ENCODE measurements at regions not wholly inside any gene's neighbourhood (a gene's known extent, or its start where the extent isn't known, plus 50 kb on each side); places are given as distances from the start of the nearest gene placed in this dataset.
"Not testable (repeated sequence)": the region's sequence is repeated elsewhere in the genome, so short reads cannot be mapped to it uniquely, and the experiment has no call there.

- Histone ChIP-seq H3K9me2 (ENCODE audit: insufficient read depth, low read length) (no peaks in the 10 kb centered on the region), H3K9me3 (ENCODE audit: low read length) (no peaks in the 10 kb centered on the region), H4K20me1 (ENCODE audit: insufficient read depth, low read length) (no peaks in the 10 kb centered on the region), H3K4me1 (ENCODE audit: insufficient read depth, low read length, poor library complexity, severe bottlenecking) (no peaks in the 10 kb centered on the region), H2AFZ (ENCODE audit: low read length) (no peak overlapping the region), H3K4me3 (ENCODE audit: low read depth, low read length, poor library complexity, severe bottlenecking) (no peak overlapping the region), H3K36me3 (ENCODE audit: insufficient read depth, low read length) (no peaks in the 10 kb centered on the region), H3K27ac (ENCODE audit: low read depth, low read length, poor library complexity, severe bottlenecking) (no peak overlapping the region), H3K79me2 (ENCODE audit: insufficient read depth, low read depth, low read length) (no peaks in the 10 kb centered on the region), H3K4me2 (ENCODE audit: low read length) (no peak overlapping the region)
- POLR2A ChIA-PET: no interaction called here
- TF ChIP-seq, protein P1, sequence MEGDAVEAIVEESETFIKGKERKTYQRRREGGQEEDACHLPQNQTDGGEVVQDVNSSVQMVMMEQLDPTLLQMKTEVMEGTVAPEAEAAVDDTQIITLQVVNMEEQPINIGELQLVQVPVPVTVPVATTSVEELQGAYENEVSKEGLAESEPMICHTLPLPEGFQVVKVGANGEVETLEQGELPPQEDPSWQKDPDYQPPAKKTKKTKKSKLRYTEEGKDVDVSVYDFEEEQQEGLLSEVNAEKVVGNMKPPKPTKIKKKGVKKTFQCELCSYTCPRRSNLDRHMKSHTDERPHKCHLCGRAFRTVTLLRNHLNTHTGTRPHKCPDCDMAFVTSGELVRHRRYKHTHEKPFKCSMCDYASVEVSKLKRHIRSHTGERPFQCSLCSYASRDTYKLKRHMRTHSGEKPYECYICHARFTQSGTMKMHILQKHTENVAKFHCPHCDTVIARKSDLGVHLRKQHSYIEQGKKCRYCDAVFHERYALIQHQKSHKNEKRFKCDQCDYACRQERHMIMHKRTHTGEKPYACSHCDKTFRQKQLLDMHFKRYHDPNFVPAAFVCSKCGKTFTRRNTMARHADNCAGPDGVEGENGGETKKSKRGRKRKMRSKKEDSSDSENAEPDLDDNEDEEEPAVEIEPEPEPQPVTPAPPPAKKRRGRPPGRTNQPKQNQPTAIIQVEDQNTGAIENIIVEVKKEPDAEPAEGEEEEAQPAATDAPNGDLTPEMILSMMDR (conservative IDR thresholded peaks at IDR 0.05; ENCODE audit: low read length): 0 out of 2 replicates have a peak, but pooled peaks have one; percentile 27
- no peak for TF ChIP-seq EZH2phosphoT487 (IDR thresholded peaks at IDR 0.05; ENCODE audit: borderline replicate concordance, low read depth, low read length)
- no TSS peak for BruUV-seq (replicated peaks)
- DNase-seq (ENCODE audit: low spot score): peak; percentile 0
- intact Hi-C loops (cut with micrococcal nuclease; ENCODE audit: unreplicated experiment): loop anchor here (10.0 kb wide), 2 partner anchors 250 to 390 kb away; no protein-coding TSS in a partner anchor
- CTCF ChIA-PET (ENCODE audit: unreplicated experiment): interaction anchor here (0.5 kb wide), 1 partner anchor 245 kb away, joined by 4 read pairs; no protein-coding TSS in a partner anchor
These were observed 699.1 kb downstream of the FAM181B start for GRCh38 chr11:82034527-82034926.

GRCh38 chr11:82027335-82027734, 706.3 kb downstream of the FAM181B start:
- H3K36me3 ChIP-seq (ENCODE audit: insufficient read depth, low read length); H3K4me2 ChIP-seq (ENCODE audit: low read length); H3K4me3 ChIP-seq (ENCODE audit: low read depth, low read length, poor library complexity, severe bottlenecking); H4K20me1 ChIP-seq (ENCODE audit: insufficient read depth, low read length); intact Hi-C loops (cut with micrococcal nuclease; ENCODE audit: unreplicated experiment); H3K27ac ChIP-seq (ENCODE audit: low read depth, low read length, poor library complexity, severe bottlenecking); H3K79me2 ChIP-seq (ENCODE audit: insufficient read depth, low read depth, low read length); CTCF ChIA-PET (ENCODE audit: unreplicated experiment); BruUV-seq (replicated peaks); H3K9me2 ChIP-seq (ENCODE audit: insufficient read depth, low read length); H2AFZ ChIP-seq (ENCODE audit: low read length); H3K4me1 ChIP-seq (ENCODE audit: insufficient read depth, low read length, poor library complexity, severe bottlenecking); POLR2A ChIA-PET; DNase-seq (ENCODE audit: low spot score); H3K9me3 ChIP-seq (ENCODE audit: low read length): not testable (repeated sequence)

GRCh38 chr11:82024760-82025159, 708.9 kb downstream of the FAM181B start:
- Histone ChIP-seq H2AFZ (ENCODE audit: low read length) (no peak overlapping the region), H3K4me1 (ENCODE audit: insufficient read depth, low read length, poor library complexity, severe bottlenecking) (no peaks in the 10 kb centered on the region), H3K9me3 (ENCODE audit: low read length) (no peaks in the 10 kb centered on the region), H3K4me2 (ENCODE audit: low read length) (no peak overlapping the region), H3K4me3 (ENCODE audit: low read depth, low read length, poor library complexity, severe bottlenecking) (no peak overlapping the region), H3K27ac (ENCODE audit: low read depth, low read length, poor library complexity, severe bottlenecking) (no peak overlapping the region), H3K9me2 (ENCODE audit: insufficient read depth, low read length) (no peaks in the 10 kb centered on the region), H3K79me2 (ENCODE audit: insufficient read depth, low read depth, low read length) (no peaks in the 10 kb centered on the region), H3K36me3 (ENCODE audit: insufficient read depth, low read length) (no peaks in the 10 kb centered on the region), H4K20me1 (ENCODE audit: insufficient read depth, low read length) (no peaks in the 10 kb centered on the region)
- ChIA-PET CTCF (ENCODE audit: unreplicated experiment) (no interaction called here), POLR2A (no interaction called here)
- TF ChIP-seq, protein P1 (conservative IDR thresholded peaks at IDR 0.05; ENCODE audit: low read length): no peak
- TF ChIP-seq EZH2phosphoT487 (IDR thresholded peaks at IDR 0.05; ENCODE audit: borderline replicate concordance, low read depth, low read length): no peak
- DNase-seq (ENCODE audit: low spot score): no peak
- intact Hi-C loops (cut with micrococcal nuclease; ENCODE audit: unreplicated experiment): no loop called here
- no TSS peak for BruUV-seq (replicated peaks)
